Peyer's patch (tissue), 4 donors: ENCODE measurements at regions not wholly inside any gene's neighbourhood (a gene's known extent, or its start where the extent isn't known, plus 50 kb on each side); places are given as distances from the start of the nearest gene placed in this dataset.

Source experiments
- DNase-seq, 3 donors: peaks; one replicate each; pipeline ENCODE4 v3.0.0-alpha.2; 2017 to 2019
- H3K27ac ChIP-seq, 4 donors: fragments of 200-600 bp; sonication (generic); one replicate each; pipeline ENCODE4 v1.5.1; 2016 to 2019
- H3K27me3 ChIP-seq, 2 donors: fragments of 200-600 bp; sonication (generic); one replicate each; pipeline ENCODE4 v1.5.1; 2019
- H3K36me3 ChIP-seq, 3 donors: fragments of 200-600 bp; sonication (generic); one replicate each; pipeline ENCODE4 v1.5.1; 2016 to 2019
- H3K4me1 ChIP-seq, 4 donors: fragments of 200-600 bp; sonication (generic); one replicate each; pipeline ENCODE4 v1.5.1; 2016 to 2019
- H3K4me3 ChIP-seq, 4 donors: fragments of 200-600 bp; sonication (generic); 1 replicate in 3 of 4; 2 replicates in 1 of 4; pipeline ENCODE4 v1.5.1; 2016 to 2019; ENCODE audit warnings: mild to moderate bottlenecking in 1 of 4
- H3K9me3 ChIP-seq, 4 donors: fragments of 200-600 bp; sonication (generic); one replicate each; pipeline ENCODE4 v1.5.1; 2016 to 2019; ENCODE audit warnings: mild to moderate bottlenecking in 1 of 4
- POLR2A ChIP-seq, 2 donors: fragments of 450-650 bp; IDR thresholded peaks; one replicate each; pipeline ENCODE4 v1.5.1; 2017; ENCODE audit warnings: antibody characterized with exemption in 2 of 2, mild to moderate bottlenecking in 2 of 2, moderate library complexity in 2 of 2
- TF ChIP-seq, protein P1 (sequence below), 6 experiments: fragments of 450-650 bp in 4 of 6; fragments of 200-600 bp in 2 of 6; sonication (generic) in 1 of 6; IDR thresholded peaks; one replicate each; pipeline ENCODE4 v1.5.1; 2017 to 2019; ENCODE audit warnings: antibody characterized with exemption in 6 of 6, mild to moderate bottlenecking in 3 of 6, moderate library complexity in 1 of 6

DNA sequence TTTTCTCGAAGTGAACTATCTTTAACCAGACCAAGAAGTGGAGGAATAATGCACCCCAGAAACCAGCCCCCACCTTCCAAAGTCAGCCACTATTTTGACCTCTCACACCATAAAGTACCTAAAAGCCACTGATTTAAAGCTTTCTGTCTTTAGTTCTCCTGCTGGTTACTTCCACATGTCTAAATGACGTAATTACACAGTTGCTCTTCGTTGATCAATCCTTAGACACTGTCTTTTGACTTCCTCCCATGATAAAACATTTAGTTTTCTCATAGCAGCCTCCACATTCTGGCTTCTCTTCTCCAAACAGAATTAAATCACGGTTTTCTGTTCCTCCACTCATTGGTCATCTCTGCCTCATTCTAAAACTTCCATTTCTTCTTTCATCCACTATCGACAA lies 294.4 kb upstream of the N4BP1 start:
- H3K9me3 ChIP-seq, result no peaks in the 10 kb centered on the region
- no peaks in the 10 kb centered on the region for H3K27me3 ChIP-seq
- no peak overlapping the region for H3K27ac ChIP-seq
- H3K4me1 ChIP-seq, result no peaks in the 10 kb centered on the region
- no peaks in the 10 kb centered on the region for H3K36me3 ChIP-seq
- DNase-seq, result no peak
- TF ChIP-seq POLR2A (IDR thresholded peaks at IDR 0.05), result no peak
- TF ChIP-seq, protein P1, sequence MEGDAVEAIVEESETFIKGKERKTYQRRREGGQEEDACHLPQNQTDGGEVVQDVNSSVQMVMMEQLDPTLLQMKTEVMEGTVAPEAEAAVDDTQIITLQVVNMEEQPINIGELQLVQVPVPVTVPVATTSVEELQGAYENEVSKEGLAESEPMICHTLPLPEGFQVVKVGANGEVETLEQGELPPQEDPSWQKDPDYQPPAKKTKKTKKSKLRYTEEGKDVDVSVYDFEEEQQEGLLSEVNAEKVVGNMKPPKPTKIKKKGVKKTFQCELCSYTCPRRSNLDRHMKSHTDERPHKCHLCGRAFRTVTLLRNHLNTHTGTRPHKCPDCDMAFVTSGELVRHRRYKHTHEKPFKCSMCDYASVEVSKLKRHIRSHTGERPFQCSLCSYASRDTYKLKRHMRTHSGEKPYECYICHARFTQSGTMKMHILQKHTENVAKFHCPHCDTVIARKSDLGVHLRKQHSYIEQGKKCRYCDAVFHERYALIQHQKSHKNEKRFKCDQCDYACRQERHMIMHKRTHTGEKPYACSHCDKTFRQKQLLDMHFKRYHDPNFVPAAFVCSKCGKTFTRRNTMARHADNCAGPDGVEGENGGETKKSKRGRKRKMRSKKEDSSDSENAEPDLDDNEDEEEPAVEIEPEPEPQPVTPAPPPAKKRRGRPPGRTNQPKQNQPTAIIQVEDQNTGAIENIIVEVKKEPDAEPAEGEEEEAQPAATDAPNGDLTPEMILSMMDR (IDR thresholded peaks at IDR 0.05), result no peak
- H3K4me3 ChIP-seq, result no peak overlapping the region

DNA sequence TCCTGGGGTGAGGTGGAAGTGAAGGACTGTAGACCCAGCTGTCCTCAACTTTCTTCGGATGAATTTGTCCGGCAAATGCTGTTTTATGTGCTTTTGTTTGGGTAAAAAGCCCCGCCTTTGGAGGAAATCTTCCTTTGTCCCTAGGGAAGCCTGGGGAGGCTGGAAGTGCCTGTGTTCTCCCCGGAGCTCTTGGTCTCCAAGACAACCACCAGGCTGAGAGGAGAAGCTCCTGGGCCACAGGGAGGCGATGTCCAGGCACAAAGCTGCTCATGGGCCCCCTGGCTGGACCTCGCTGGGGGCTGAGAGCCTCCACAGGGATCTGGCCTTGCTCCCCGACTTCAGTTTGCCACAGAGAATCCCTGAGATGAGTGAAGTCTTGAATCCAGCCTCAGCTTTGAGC lies 293.1 kb upstream of the N4BP1 start:
- Histone ChIP-seq H3K9me3 (no peaks in the 10 kb centered on the region), H3K4me3 (no peak overlapping the region), H3K27ac (no peak overlapping the region), H3K4me1 (no peaks in the 10 kb centered on the region), H3K27me3 (no peaks in the 10 kb centered on the region), H3K36me3 (no peaks in the 10 kb centered on the region)
- TF ChIP-seq POLR2A (IDR thresholded peaks at IDR 0.05), result no peak
- TF ChIP-seq, protein P1 (IDR thresholded peaks at IDR 0.05), result no peak
- no peak for DNase-seq

DNA sequence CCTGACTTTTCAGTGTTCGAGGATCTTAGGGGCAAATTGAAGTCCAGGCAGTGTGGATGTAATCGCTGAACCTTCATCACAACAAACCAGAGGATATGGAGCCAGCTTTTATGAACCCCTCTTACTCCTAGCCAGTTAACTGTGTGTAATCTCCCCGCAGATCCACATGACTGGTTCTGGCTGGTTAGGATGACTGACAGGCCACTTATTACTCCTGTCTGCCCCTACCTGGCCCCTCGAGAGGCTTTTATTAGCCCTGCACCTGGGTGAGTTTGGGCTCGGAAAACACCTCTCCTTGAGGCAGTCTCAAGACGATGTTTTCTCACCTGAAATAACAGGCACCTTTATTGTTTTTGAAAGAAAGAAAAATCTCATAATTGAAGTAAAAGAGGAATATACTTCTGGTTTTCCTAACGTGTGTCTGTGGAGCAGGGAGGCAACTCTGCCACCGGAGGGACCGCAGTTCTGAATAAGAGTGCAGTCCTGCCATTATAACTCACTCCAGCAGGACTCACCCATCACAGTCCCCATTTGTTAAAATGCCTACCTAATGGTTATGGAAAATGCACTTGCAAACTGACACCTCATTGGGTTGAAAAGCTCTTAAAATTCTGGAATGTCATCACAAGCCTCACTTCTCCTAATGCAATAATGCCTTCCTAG lies 291.9 kb upstream of the N4BP1 start:
- Histone ChIP-seq H3K4me1 (no peaks in the 10 kb centered on the region), H3K27ac (no peak overlapping the region), H3K4me3 (no peak overlapping the region), H3K36me3 (no peaks in the 10 kb centered on the region), H3K9me3 (no peaks in the 10 kb centered on the region), H3K27me3 (no peaks in the 10 kb centered on the region)
- TF ChIP-seq, protein P1 (IDR thresholded peaks at IDR 0.05), result no peak
- no peak for TF ChIP-seq POLR2A (IDR thresholded peaks at IDR 0.05)
- DNase-seq, result no peak

DNA sequence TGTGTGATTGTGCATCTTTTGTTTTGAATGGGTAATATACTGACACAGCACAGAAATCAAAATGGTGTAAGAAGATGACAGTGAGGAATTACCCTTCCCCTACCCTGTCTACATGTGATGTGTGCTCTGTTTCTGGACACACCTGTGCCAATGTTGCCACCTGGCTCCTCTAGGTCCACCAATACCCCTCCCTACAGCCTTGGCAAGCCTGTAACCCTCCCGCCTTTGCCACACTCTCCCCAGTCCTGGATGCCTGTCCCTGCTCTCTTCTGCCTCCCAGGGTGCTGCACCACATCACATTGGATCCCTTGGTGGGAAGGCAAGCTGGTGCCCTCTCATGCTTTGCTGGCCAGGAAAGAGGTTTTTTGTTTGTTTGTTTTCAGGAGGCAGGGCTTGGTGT lies 289.5 kb upstream of the N4BP1 start:
- Histone ChIP-seq H3K27ac (no peak overlapping the region), H3K36me3 (no peaks in the 10 kb centered on the region), H3K4me1 (no peaks in the 10 kb centered on the region), H3K9me3 (no peaks in the 10 kb centered on the region), H3K27me3 (no peaks in the 10 kb centered on the region), H3K4me3 (no peak overlapping the region)
- TF ChIP-seq POLR2A (IDR thresholded peaks at IDR 0.05), result no peak
- no peak for DNase-seq

DNA sequence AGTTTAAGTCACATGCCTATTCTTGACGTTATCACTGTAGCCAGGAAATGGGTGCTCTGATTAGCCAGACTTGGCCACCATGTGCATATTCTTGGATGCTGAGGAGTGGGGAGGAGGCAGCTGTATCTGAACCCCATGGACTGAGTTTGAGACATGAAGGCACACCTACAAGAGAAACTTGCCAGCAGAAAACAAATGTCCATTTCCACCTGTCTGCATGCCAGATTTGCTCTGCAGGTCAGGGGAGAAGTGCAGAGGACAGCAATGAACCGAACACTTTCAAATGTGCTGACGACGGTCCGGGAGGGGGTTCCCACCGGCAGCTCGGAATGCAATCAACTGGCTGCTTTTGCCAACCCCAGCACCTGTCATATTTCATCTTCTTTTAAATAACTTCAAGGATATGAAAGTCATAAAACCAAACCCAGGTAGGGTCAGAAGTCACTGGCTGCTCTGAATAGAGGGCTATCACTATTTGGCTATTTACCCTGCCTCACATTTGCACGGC lies 287.8 kb upstream of the N4BP1 start:
- Histone ChIP-seq H3K9me3 (no peaks in the 10 kb centered on the region), H3K36me3 (no peaks in the 10 kb centered on the region), H3K4me3 (no peak overlapping the region), H3K27ac (no peak overlapping the region), H3K27me3 (no peaks in the 10 kb centered on the region), H3K4me1 (no peaks in the 10 kb centered on the region)
- no peak for TF ChIP-seq POLR2A (IDR thresholded peaks at IDR 0.05)
- TF ChIP-seq, protein P1 (IDR thresholded peaks at IDR 0.05), result no peak
- no peak for DNase-seq

DNA sequence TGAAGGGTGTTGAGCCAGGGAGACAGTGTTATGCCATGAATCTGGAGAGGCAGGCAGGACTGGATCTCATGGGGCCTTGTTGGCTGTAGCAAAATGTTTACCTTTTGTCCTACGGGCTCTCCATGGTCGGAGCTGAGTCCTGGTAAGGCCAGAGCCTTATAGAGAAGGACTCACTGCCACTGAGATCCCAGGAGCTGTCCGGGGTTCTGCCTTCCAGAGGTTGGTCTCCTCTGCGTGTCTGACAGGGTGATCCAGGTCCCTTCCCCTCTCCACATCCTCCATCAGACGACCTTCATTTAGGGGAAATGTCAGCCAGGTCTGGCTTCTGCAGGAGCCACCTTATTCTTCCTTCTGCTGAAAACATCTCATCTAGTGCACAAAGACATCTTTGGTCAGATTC lies 285.2 kb upstream of the N4BP1 start:
- H3K27ac ChIP-seq, result no peak overlapping the region
- no peaks in the 10 kb centered on the region for H3K36me3 ChIP-seq
- no peaks in the 10 kb centered on the region for H3K9me3 ChIP-seq
- H3K27me3 ChIP-seq, result no peaks in the 10 kb centered on the region
- H3K4me1 ChIP-seq, result no peaks in the 10 kb centered on the region
- TF ChIP-seq POLR2A (IDR thresholded peaks at IDR 0.05), result no peak
- TF ChIP-seq, protein P1 (IDR thresholded peaks at IDR 0.05), result no peak
- no peak overlapping the region for H3K4me3 ChIP-seq
- no peak for DNase-seq
